ENCODE measurements at regions not wholly inside any gene's neighbourhood (a gene's known extent, or its start where the extent isn't known, plus 50 kb on each side); places are given as distances from the start of the nearest gene placed in this dataset.

GRCh38 chr1:116855191-116855619, 54.5 kb upstream of the PTGFRN start:
- TF ChIP-seq CTCF (IDR thresholded peaks at IDR 0.05; ENCODE audit: poor library complexity): no peak
- no peak for TF ChIP-seq EZH2 (IDR thresholded peaks at IDR 0.05; ENCODE audit: borderline replicate concordance)
